ENCODE measurements at regions not wholly inside any gene's neighbourhood (a gene's known extent, or its start where the extent isn't known, plus 50 kb on each side); places are given as distances from the start of the nearest gene placed in this dataset.
"Not testable (repeated sequence)": the region's sequence is repeated elsewhere in the genome, so short reads cannot be mapped to it uniquely, and the experiment has no call there.

- not testable (repeated sequence) for DNase-seq
Measured at GRCh38 chrX:41974677-41975076, 51.3 kb upstream of the CASK start.

GRCh38 chrX:41973208-41973607 lies 49.9 kb upstream of the CASK start:
- DNase-seq, result no peak

All from NCI-H1092 (cell line).